ENCODE measurements at regions not wholly inside any gene's neighbourhood (a gene's known extent, or its start where the extent isn't known, plus 50 kb on each side); places are given as distances from the start of the nearest gene placed in this dataset.

DNA sequence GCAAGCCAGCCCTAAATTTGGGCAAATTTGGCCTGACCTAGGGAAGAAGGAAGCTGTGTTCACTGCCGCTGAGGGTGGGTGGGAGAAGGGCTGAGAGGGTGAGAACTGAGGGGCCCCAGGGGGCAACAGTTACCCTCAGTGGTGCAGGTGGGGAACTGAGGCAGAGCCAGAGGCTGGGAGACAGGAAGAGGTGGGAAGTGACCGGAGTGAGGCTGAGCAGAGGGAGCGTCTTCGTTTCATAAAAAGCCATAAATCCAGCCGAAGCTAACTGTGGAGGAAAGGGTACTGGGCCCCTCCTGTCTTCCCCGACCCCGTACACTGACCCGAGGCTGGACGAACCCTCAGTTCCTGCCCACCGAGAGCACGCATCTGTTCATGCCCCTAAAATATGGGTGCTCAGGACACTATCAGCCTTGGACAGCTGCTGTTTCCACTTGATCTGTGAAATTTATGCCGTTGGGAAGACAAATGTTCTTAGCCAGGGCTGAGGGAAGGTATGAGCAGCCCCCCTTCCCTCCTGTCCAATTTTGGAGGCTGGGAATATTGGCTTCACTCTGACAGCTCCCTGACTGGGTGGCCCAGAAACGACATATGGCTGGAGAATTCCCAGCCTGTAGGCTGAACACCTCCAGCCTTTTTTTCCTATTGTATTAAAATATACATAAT is 116.5 kb downstream of the KIF26A start:
- Histone ChIP-seq H3K27ac (ENCODE audit: low read depth, low read length) (no peak overlapping the region), H3K9ac (ENCODE audit: low read length) (no peak overlapping the region), H3K4me3 (ENCODE audit: low read length) (no peak overlapping the region), H3K36me3 (ENCODE audit: control insufficient read depth, insufficient read depth, low read length) (no peaks in the 10 kb centered on the region), H3K4me1 (ENCODE audit: control insufficient read depth, insufficient read depth, low read length) (no peaks in the 10 kb centered on the region), H3K27me3 (ENCODE audit: control insufficient read depth, insufficient read depth, low read length) (no peaks in the 10 kb centered on the region)

DNA sequence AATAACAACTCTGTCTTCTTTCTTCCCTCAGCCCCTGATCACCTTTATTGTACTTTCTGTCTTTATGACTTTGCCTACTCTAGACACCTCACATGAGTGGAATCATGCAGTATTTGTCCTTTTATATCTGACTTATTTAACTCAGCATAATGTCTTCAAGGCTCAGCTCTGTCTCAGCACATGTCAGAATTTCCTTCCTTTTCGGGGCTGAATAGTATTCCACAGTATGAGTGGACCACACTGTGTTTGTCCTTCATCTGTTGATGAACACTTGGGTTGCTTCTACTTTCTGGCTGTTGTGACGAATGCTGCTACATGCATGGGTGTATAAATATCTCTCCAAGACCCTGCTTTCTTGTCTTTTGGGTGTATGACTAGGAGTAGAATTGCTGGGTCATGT is 117.6 kb downstream of the KIF26A start:
- H3K4me1 ChIP-seq (ENCODE audit: control insufficient read depth, insufficient read depth, low read length) = no peaks in the 10 kb centered on the region
- H3K9ac ChIP-seq (ENCODE audit: low read length) = no peak overlapping the region
- no peak overlapping the region for H3K4me3 ChIP-seq (ENCODE audit: low read length)
- no peaks in the 10 kb centered on the region for H3K27me3 ChIP-seq (ENCODE audit: control insufficient read depth, insufficient read depth, low read length)
- no peaks in the 10 kb centered on the region for H3K36me3 ChIP-seq (ENCODE audit: control insufficient read depth, insufficient read depth, low read length)
- H3K27ac ChIP-seq (ENCODE audit: low read depth, low read length) = no peak overlapping the region

DNA sequence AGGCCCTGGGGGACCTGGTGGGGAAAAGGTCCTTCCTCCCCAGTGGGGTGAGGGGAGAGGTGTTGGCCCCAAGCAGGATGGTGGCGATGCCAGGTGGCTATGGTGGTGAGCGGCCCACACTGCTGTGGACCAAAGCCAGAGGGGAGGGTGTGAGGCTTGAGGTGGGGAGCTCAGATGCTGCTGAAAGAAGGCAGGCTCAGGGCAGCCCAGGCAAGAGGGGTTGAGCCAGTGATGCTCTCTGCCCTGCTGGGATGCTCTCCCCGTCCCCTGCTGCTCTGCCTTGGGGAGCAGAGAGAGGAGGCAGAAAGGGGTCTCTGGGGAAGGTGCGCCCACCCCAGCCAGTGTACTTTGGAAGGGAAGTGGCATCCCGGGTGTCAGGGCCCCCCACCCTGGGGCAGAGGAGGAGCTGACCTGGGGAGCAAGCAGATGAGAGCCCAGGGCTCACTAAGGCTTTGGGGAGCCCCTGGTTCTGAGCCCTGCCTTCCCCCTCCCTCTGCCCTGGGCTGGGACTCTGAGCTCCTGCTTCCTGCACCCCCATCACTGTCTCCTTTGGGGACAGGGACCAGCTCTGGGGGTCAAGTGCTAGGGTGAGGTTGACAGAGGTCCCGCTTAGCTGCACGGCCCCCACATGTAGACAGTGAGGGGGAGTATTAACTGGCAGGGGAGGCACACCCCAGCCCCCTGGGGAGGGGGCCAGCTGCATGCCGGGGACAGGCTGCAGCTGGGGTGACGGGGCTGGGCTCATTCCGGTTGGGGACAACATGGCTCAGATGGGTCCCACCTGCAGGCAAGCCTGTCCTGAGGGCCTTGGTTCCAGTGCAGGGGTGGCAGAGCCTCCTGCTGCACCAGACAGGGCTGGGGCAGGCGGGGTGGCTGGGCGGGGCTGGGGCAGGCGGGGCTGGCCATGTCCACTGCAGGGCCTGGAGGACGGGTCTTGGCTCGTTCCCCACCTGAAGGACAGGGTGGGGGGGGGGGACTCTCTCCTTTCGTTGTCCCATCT is 124.4 kb downstream of the KIF26A start:
- H3K36me3 ChIP-seq (ENCODE audit: control insufficient read depth, insufficient read depth, low read length) = no peaks in the 10 kb centered on the region
- H3K27me3 ChIP-seq (ENCODE audit: control insufficient read depth, insufficient read depth, low read length) = no peaks in the 10 kb centered on the region
- H3K4me3 ChIP-seq (ENCODE audit: low read length) = no peak overlapping the region
- no peak overlapping the region for H3K27ac ChIP-seq (ENCODE audit: low read depth, low read length)
- no peak overlapping the region for H3K9ac ChIP-seq (ENCODE audit: low read length)
- H3K4me1 ChIP-seq (ENCODE audit: control insufficient read depth, insufficient read depth, low read length) = no peaks in the 10 kb centered on the region

DNA sequence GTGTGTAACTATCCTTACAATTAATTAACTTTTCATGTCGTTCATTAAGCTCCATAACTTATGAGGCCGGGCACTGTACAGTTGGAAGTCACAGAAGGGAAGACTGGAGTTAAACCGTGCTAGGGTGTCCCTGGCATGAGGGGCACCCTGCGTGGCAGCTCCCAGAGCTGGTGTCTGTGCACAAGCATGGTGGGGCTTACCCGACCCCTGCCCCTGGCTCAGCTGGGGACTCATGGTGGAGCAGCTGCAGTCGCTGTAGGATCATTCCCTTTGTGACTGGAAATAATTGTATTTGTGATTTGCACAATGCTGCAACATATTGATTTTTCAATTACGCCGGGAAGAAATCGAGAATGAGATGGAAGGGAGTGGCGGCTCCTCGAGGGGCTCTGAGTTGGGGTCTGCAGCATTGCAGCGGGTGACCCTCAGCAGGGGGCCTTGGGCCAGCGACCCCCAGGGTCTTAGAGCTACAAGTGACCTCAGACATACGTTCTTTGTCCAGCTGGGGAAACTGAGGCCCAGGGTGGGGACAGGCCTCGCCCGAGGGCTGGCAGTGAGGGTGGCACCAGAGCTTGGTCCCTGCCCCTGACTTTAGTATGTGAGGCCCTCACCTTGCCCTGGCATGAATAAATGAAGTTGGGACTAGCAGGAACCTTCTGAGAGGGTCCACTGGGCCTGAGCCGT is 125.4 kb downstream of the KIF26A start:
- Histone ChIP-seq H3K27me3 (ENCODE audit: control insufficient read depth, insufficient read depth, low read length) (no peaks in the 10 kb centered on the region), H3K4me1 (ENCODE audit: control insufficient read depth, insufficient read depth, low read length) (no peaks in the 10 kb centered on the region), H3K27ac (ENCODE audit: low read depth, low read length) (no peak overlapping the region), H3K36me3 (ENCODE audit: control insufficient read depth, insufficient read depth, low read length) (no peaks in the 10 kb centered on the region), H3K4me3 (ENCODE audit: low read length) (no peak overlapping the region), H3K9ac (ENCODE audit: low read length) (no peak overlapping the region)

DNA sequence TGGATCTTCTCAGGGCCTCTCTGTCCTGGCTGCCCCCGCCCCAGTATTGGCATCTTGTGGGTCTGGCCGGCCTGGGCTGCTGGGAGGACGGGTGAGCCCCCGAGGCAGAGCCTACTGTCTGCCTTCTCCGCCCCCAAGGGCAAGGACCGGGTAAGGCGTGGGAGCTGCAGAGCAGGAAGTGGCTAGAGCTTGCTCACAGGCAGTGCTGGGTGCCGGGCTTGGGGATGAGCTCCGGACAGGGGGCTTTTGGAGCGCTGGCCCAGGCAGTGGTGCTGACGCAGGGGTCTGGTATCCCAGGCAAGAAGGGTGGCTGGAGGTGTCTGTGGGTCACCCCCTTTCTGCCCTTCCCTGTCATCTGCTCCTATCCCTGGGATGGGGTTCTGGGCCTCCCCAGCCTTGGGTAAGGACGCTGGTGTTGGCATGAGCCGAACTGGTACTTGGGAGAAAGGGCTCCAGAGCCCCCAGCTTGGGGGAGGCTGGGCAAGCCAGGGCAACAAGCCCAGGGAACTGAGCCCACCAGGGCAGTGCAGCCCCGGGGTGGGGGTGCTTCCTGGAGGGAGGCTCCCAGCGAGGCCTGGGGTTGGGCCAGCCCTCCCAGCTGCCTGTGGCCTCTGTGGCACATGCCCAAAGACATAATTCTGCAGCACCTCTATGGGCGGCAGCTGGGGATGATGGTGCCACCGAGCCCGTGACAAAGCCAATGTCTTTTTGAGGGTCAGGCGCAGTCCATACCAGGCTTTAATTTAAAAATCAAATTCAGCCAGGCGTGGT is 126.3 kb downstream of the KIF26A start:
- H3K9ac ChIP-seq (ENCODE audit: low read length) = no peak overlapping the region
- no peak overlapping the region for H3K4me3 ChIP-seq (ENCODE audit: low read length)
- H3K27me3 ChIP-seq (ENCODE audit: control insufficient read depth, insufficient read depth, low read length) = no peaks in the 10 kb centered on the region
- no peaks in the 10 kb centered on the region for H3K4me1 ChIP-seq (ENCODE audit: control insufficient read depth, insufficient read depth, low read length)
- no peaks in the 10 kb centered on the region for H3K36me3 ChIP-seq (ENCODE audit: control insufficient read depth, insufficient read depth, low read length)
- H3K27ac ChIP-seq (ENCODE audit: low read depth, low read length) = no peak overlapping the region

DNA sequence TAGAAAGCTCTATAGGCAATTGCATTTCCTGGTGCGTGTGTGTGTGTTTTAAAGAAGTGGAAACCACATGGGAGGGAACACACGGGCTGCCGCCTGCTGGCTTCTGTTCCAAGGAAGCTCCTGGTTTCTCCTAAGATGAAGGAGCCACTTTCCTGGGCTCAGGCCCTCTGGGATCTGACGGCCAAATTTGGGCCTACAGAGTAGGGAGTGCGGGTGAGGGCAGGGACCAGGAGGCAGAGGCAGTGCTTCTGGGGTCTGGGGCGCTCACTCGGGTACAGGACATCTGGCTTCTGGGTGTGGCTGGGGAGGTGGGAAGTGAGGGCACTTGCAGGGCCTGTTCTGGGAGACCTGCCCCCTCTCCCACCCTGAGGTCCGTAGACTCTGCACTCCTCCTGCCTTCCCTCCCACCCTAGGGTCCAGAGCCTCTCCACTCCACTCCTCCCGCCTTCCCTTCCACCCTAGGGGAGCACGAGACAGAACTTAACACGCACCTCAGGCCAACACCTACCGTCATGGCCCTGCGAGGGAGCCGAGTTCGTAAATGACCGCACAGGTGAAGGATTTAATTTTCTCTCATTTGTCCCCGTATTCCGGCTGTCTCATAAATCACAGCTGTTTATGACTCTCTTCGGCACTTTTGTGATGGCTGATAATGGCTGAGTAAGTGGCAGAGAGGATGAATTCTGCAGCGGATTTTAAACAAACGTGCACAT is 127.7 kb downstream of the KIF26A start:
- H3K27me3 ChIP-seq (ENCODE audit: control insufficient read depth, insufficient read depth, low read length) = no peaks in the 10 kb centered on the region
- H3K4me1 ChIP-seq (ENCODE audit: control insufficient read depth, insufficient read depth, low read length) = no peaks in the 10 kb centered on the region
- no peak overlapping the region for H3K9ac ChIP-seq (ENCODE audit: low read length)
- H3K4me3 ChIP-seq (ENCODE audit: low read length) = no peak overlapping the region
- H3K36me3 ChIP-seq (ENCODE audit: control insufficient read depth, insufficient read depth, low read length) = no peaks in the 10 kb centered on the region
- H3K27ac ChIP-seq (ENCODE audit: low read depth, low read length) = no peak overlapping the region

DNA sequence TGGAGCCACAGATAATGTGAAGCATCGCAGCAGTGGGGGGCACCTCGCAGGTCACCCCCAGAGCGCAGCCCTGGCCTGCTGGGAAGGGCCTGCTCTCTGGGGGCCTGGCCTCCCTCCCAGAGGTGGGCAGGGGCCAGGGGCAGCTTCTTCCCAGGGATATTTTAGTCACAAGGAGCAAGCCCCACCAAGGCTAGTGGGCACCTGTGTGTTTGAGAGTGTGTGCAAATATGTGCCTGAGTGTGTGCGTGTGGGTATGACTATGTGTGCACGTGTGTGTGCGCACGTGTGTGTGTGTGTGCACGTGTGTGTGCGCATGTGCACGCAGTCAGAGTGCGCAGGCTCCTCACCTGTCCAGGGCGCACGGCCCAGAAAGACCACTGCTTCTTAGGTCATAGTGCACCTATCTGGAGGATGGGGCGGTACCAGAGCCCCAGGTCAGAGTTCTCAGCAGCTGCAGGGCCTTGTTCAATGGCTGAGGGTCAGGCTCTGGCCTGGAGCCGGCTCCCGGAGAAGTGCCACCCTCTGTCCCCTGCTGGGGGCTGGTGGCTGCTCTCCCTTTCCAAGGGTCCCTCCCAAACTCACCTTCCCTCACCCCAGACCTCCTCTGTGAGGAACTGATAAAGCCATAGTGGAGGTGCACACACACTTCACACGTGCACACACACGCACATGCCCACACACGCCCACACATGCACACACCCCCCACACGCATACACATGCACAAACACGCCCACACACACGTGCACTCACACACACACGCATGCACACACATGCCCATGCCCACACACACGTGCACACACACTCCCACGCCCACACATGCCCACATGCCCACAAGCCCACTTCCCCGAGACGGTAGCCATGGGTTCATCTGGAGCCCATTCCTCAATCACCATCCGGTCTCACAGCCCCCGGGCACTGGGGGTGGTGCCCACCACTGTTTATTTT is 128.5 kb downstream of the KIF26A start:
- Histone ChIP-seq H3K4me1 (ENCODE audit: control insufficient read depth, insufficient read depth, low read length) (no peaks in the 10 kb centered on the region), H3K36me3 (ENCODE audit: control insufficient read depth, insufficient read depth, low read length) (no peaks in the 10 kb centered on the region), H3K9ac (ENCODE audit: low read length) (no peak overlapping the region), H3K27ac (ENCODE audit: low read depth, low read length) (no peak overlapping the region), H3K4me3 (ENCODE audit: low read length) (no peak overlapping the region), H3K27me3 (ENCODE audit: control insufficient read depth, insufficient read depth, low read length) (no peaks in the 10 kb centered on the region)

DNA sequence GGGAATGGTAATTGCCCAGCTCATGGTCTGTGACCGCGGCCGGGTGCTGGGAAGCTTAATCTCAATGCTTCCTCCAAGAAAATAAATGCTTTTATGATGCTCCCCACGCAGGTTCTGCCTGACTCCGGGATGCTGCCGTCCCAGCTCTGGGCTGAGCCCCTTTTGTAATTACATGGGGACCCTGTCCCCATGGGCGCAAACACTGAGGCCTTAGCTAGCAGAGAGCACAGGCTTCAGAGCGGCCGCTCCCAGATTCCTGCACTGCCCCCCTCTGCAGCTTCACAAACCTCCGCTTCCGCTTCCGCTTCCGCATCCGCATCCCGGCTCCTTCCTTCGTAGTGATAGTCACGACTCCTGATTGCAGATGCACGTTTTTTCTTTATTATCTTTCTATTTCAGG is 129.5 kb downstream of the KIF26A start:
- Histone ChIP-seq H3K36me3 (ENCODE audit: control insufficient read depth, insufficient read depth, low read length) (no peaks in the 10 kb centered on the region), H3K27ac (ENCODE audit: low read depth, low read length) (no peak overlapping the region), H3K27me3 (ENCODE audit: control insufficient read depth, insufficient read depth, low read length) (no peaks in the 10 kb centered on the region), H3K4me3 (ENCODE audit: low read length) (no peak overlapping the region), H3K4me1 (ENCODE audit: control insufficient read depth, insufficient read depth, low read length) (no peaks in the 10 kb centered on the region), H3K9ac (ENCODE audit: low read length) (no peak overlapping the region)

DNA sequence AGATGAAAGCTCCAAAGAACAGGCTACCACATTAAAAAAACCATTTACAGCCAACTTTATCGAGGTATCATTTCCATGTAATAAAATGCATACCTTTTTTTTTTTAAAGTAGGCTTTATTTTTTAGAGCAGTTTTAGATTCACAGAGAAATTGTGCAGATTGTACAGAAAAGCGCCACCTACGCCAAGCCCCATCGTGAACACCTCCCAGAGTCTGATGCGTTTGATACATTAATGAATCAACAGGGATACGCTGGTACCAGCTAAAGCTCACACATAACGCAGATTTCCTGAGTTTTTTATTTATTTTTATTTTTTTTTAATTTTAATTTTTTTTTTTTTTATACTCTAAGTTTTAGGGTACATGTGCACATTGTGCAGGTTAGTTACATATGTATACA is 129.9 kb downstream of the KIF26A start:
- Histone ChIP-seq H3K4me3 (ENCODE audit: low read length) (no peak overlapping the region), H3K27ac (ENCODE audit: low read depth, low read length) (no peak overlapping the region), H3K4me1 (ENCODE audit: control insufficient read depth, insufficient read depth, low read length) (no peaks in the 10 kb centered on the region), H3K27me3 (ENCODE audit: control insufficient read depth, insufficient read depth, low read length) (no peaks in the 10 kb centered on the region), H3K36me3 (ENCODE audit: control insufficient read depth, insufficient read depth, low read length) (no peaks in the 10 kb centered on the region), H3K9ac (ENCODE audit: low read length) (no peak overlapping the region)

DNA sequence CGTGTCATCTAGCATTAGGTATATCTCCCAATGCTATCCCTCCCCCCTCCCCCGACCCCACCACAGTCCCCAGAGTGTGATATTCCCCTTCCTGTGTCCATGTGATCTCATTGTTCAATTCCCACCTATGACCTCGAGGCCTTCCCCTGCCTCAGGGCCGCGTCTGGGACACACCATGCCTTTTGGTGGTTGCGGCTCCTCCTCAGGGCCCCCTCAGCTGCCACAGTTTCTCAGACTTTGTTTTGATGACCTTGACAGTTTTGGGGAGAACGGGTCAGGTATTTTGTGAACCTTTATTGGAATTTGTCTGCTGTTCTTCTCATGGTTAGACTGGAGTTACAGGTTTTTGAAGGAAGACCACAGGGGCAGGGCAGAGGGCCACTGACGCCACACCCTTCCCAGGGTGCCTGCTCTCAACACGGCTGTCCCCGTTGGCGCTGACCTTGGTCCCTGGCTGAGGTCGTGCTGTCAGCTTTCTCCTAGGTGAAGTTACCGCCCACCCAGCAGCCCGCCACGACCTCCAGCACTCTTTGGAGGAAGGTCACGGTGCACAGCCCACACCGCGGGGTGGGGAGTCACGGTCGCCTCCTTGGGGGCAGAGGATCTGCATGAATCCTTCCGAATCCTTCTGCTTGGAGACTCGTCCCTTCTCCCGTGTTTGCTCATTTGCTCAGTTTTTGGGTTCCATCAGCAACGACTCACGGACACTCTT is 130.5 kb downstream of the KIF26A start:
- H3K4me1 ChIP-seq (ENCODE audit: control insufficient read depth, insufficient read depth, low read length) = no peaks in the 10 kb centered on the region
- H3K27me3 ChIP-seq (ENCODE audit: control insufficient read depth, insufficient read depth, low read length) = no peaks in the 10 kb centered on the region
- H3K9ac ChIP-seq (ENCODE audit: low read length) = no peak overlapping the region
- H3K36me3 ChIP-seq (ENCODE audit: control insufficient read depth, insufficient read depth, low read length) = no peaks in the 10 kb centered on the region
- H3K4me3 ChIP-seq (ENCODE audit: low read length) = no peak overlapping the region
- no peak overlapping the region for H3K27ac ChIP-seq (ENCODE audit: low read depth, low read length)

Data from rectal smooth muscle tissue (tissue), 1 donor.